Mesenchymal stem cell (in vitro differentiated cells and primary cell): ENCODE measurements at regions not wholly inside any gene's neighbourhood (a gene's known extent, or its start where the extent isn't known, plus 50 kb on each side); places are given as distances from the start of the nearest gene placed in this dataset.

Experiments
- DNase-seq: peaks from one replicate; pipeline ENCODE4 v3.0.0-alpha.2; 2013
- H2AFZ ChIP-seq: one replicate; pipeline ENCODE4 v1.6.1; 2013; ENCODE audit warnings: low read depth, mild to moderate bottlenecking, control low read depth, inconsistent platforms, low read length, moderate library complexity
- H2AK5ac ChIP-seq: 2 replicates; pipeline ENCODE4 v1.6.1; 2013; ENCODE audit warnings: low read length, moderate library complexity, mild to moderate bottlenecking, inconsistent platforms; ENCODE audit not compliant: severe bottlenecking
- H2BK120ac ChIP-seq: one replicate; pipeline ENCODE4 v1.6.1; 2013; ENCODE audit warnings: low read depth, mild to moderate bottlenecking, inconsistent platforms, low read length, moderate library complexity
- H2BK12ac ChIP-seq, 2 experiments: one replicate each; pipeline ENCODE4 v1.6.1; 2013; ENCODE audit warnings: inconsistent platforms in 2 of 2, low read length in 2 of 2, mild to moderate bottlenecking in 2 of 2, moderate library complexity in 2 of 2, control low read depth in 1 of 2
- H2BK15ac ChIP-seq: one replicate; pipeline ENCODE4 v1.6.1; 2013; ENCODE audit warnings: mild to moderate bottlenecking, low read depth, inconsistent platforms; ENCODE audit not compliant: poor library complexity, severe bottlenecking
- H2BK5ac ChIP-seq: 2 replicates; pipeline ENCODE4 v1.6.1; 2013; ENCODE audit warnings: low read depth, mild to moderate bottlenecking, low read length, control low read depth, inconsistent platforms; ENCODE audit not compliant: poor library complexity, severe bottlenecking
- H3K14ac ChIP-seq, 2 experiments: one replicate each; pipeline ENCODE4 v1.6.1; 2013; ENCODE audit warnings: inconsistent platforms in 2 of 2, low read length in 2 of 2, control low read depth in 1 of 2, mild to moderate bottlenecking in 1 of 2, moderate library complexity in 1 of 2
- H3K18ac ChIP-seq, 2 experiments: one replicate each; pipeline ENCODE4 v1.6.1; 2013; ENCODE audit warnings: inconsistent platforms in 2 of 2, low read length in 2 of 2, control low read depth in 1 of 2, low read depth in 1 of 2, mild to moderate bottlenecking in 1 of 2
- H3K23ac ChIP-seq, 2 experiments: one replicate each; pipeline ENCODE4 v1.6.1; 2013; ENCODE audit warnings: inconsistent platforms in 2 of 2, low read length in 2 of 2, mild to moderate bottlenecking in 2 of 2, moderate library complexity in 2 of 2, control low read depth in 1 of 2
- H3K27ac ChIP-seq: 2 replicates; pipeline ENCODE4 v1.5.1; 2013; ENCODE audit warnings: mild to moderate bottlenecking, moderate library complexity, low read length, control low read depth, inconsistent platforms; ENCODE audit not compliant: poor library complexity, severe bottlenecking
- H3K27me3 ChIP-seq, 2 experiments: 2 replicates each; pipeline versions ENCODE4 v1.6.1 to v1.7.0; 2013; ENCODE audit warnings: low read length in 2 of 2, mild to moderate bottlenecking in 2 of 2, moderate library complexity in 2 of 2, control low read depth in 1 of 2, inconsistent platforms in 1 of 2; ENCODE audit not compliant: control insufficient read depth in 1 of 2, insufficient read depth in 1 of 2
- H3K36me3 ChIP-seq, 2 experiments: 2 replicates each; pipeline versions ENCODE4 v1.6.1 to v1.7.0; 2013; ENCODE audit warnings: low read length in 2 of 2, control low read depth in 1 of 2, inconsistent platforms in 1 of 2, low read depth in 1 of 2, mild to moderate bottlenecking in 1 of 2; ENCODE audit not compliant: insufficient read depth in 2 of 2, control insufficient read depth in 1 of 2
- H3K4ac ChIP-seq, 2 experiments: one replicate each; pipeline ENCODE4 v1.6.1; 2013; ENCODE audit warnings: inconsistent platforms in 2 of 2, low read length in 2 of 2, mild to moderate bottlenecking in 2 of 2, moderate library complexity in 2 of 2, control low read depth in 1 of 2, low read depth in 1 of 2
- H3K4me1 ChIP-seq: 2 replicates; pipeline ENCODE4 v1.6.1; 2013; ENCODE audit warnings: low read depth, low read length, control low read depth; ENCODE audit not compliant: control insufficient read depth, insufficient read depth
- H3K4me2 ChIP-seq: 2 replicates; pipeline ENCODE4 v1.6.1; 2013; ENCODE audit warnings: low read length, mild to moderate bottlenecking, inconsistent platforms; ENCODE audit not compliant: poor library complexity, severe bottlenecking
- H3K4me3 ChIP-seq, 2 experiments: 2 replicates each; pipeline versions ENCODE4 v1.5.1 to v1.7.0; 2013; ENCODE audit warnings: low read length in 2 of 2, mild to moderate bottlenecking in 2 of 2, control low read depth in 1 of 2, low read depth in 1 of 2; ENCODE audit not compliant: insufficient read depth in 1 of 2
- H3K79me1 ChIP-seq: replicated peaks from 2 replicates; pipeline ENCODE4 v1.6.1; 2013; ENCODE audit warnings: mild to moderate bottlenecking, control low read depth, low read length, inconsistent platforms; ENCODE audit not compliant: poor library complexity, severe bottlenecking
- H3K9ac ChIP-seq: 2 replicates; pipeline ENCODE4 v1.7.0; 2013; ENCODE audit warnings: mild to moderate bottlenecking, low read length, moderate library complexity
- H3K9me3 ChIP-seq: 2 replicates; pipeline ENCODE4 v1.7.0; 2013; ENCODE audit warnings: mild to moderate bottlenecking, low read length; ENCODE audit not compliant: control insufficient read depth
- H4K8ac ChIP-seq: one replicate; pipeline ENCODE4 v1.6.1; 2013; ENCODE audit warnings: inconsistent platforms, mild to moderate bottlenecking, low read length, moderate library complexity
- H4K91ac ChIP-seq: one replicate; pipeline ENCODE4 v1.6.1; 2013; ENCODE audit warnings: mild to moderate bottlenecking, low read length, inconsistent platforms
- WGBS: methylation state at CpG from one replicate; pipeline ENCODE4 v1.1.7; 2013; ENCODE audit warnings: mixed read lengths; 5-methylcytosine and 5-hydroxymethylcytosine counted together

GRCh38 chr10:125331056-125331455 is 170.7 kb upstream of the CTBP2 start:
- Histone ChIP-seq H3K9ac (no peak overlapping the region), H2AFZ (no peak overlapping the region), H2AK5ac (no peak overlapping the region), H4K91ac (no peak overlapping the region), H4K8ac (no peak overlapping the region), H3K79me1 (no peaks in the 10 kb centered on the region), H3K27ac (no peak overlapping the region), H2BK15ac (no peak overlapping the region), H3K9me3 (peaks cover 8% of the 10 kb centered on the region), H2BK5ac (no peak overlapping the region), H3K36me3 (no peaks in the 10 kb centered on the region), H3K4ac (no peak overlapping the region), H3K23ac (no peak overlapping the region), H3K4me3 (no peak overlapping the region), H3K18ac (no peak overlapping the region), H3K4me2 (no peak overlapping the region), H3K4me1 (no peaks in the 10 kb centered on the region), H2BK12ac (no peak overlapping the region), H3K27me3 (peaks cover 5 to 18% of the 10 kb centered on the region in 2 experiments), H2BK120ac (no peak overlapping the region), H3K14ac (no peak overlapping the region)
- no peak for DNase-seq
- WGBS, result 86% methylated on average over 7 of the region's 7 CpGs

- H3K4me2 ChIP-seq, result no peak overlapping the region
- H2AFZ ChIP-seq, result no peak overlapping the region
- no peaks in the 10 kb centered on the region for H3K79me1 ChIP-seq
- H3K23ac ChIP-seq, result no peak overlapping the region
- H2BK5ac ChIP-seq, result no peak overlapping the region
- no peak overlapping the region for H2AK5ac ChIP-seq
- no peak for DNase-seq
- H3K4me3 ChIP-seq, result no peak overlapping the region
- peaks cover 11% of the 10 kb centered on the region for H3K9me3 ChIP-seq
- H3K27me3 ChIP-seq, result peaks cover under 1 to 18% of the 10 kb centered on the region in 2 experiments
- H2BK15ac ChIP-seq, result no peak overlapping the region
- 67% methylated on average over 6 of the region's 6 CpGs for WGBS
- H3K18ac ChIP-seq, result no peak overlapping the region
- no peak overlapping the region for H2BK12ac ChIP-seq
- H3K4ac ChIP-seq, result no peak overlapping the region
- no peak overlapping the region for H4K91ac ChIP-seq
- H3K4me1 ChIP-seq, result no peaks in the 10 kb centered on the region
- no peak overlapping the region for H4K8ac ChIP-seq
- H3K27ac ChIP-seq, result no peak overlapping the region
- H3K9ac ChIP-seq, result no peak overlapping the region
- no peaks in the 10 kb centered on the region for H3K36me3 ChIP-seq
- no peak overlapping the region for H2BK120ac ChIP-seq
- no peak overlapping the region for H3K14ac ChIP-seq
Observed at GRCh38 chr10:125329056-125329455, 168.7 kb upstream of the CTBP2 start.

GRCh38 chr10:125325326-125325725 is 165.0 kb upstream of the CTBP2 start:
- Histone ChIP-seq H3K79me1 (no peaks in the 10 kb centered on the region), H4K91ac (no peak overlapping the region), H3K27ac (no peak overlapping the region), H2BK15ac (no peak overlapping the region), H3K27me3 (peaks cover 0 to 18% of the 10 kb centered on the region in 2 experiments), H3K9me3 (peaks cover 25% of the 10 kb centered on the region), H3K4me3 (no peak overlapping the region), H2BK12ac (no peak overlapping the region), H3K23ac (no peak overlapping the region), H3K4me2 (no peak overlapping the region), H3K36me3 (no peaks in the 10 kb centered on the region), H3K18ac (no peak overlapping the region), H2BK5ac (no peak overlapping the region), H2AFZ (no peak overlapping the region), H3K9ac (no peak overlapping the region), H3K4me1 (no peaks in the 10 kb centered on the region), H3K14ac (no peak overlapping the region), H3K4ac (no peak overlapping the region), H2BK120ac (no peak overlapping the region), H4K8ac (no peak overlapping the region), H2AK5ac (no peak overlapping the region)
- WGBS, result 69% methylated on average over 2 of the region's 3 CpGs
- no peak for DNase-seq

GRCh38 chr10:125316436-125316835 is 156.1 kb upstream of the CTBP2 start:
- H2AK5ac ChIP-seq, result no peak overlapping the region

More at GRCh38 chr10:125316436-125316835, 156.1 kb upstream of the CTBP2 start:
- no peaks in the 10 kb centered on the region for H3K36me3 ChIP-seq
- no peak overlapping the region for H3K4ac ChIP-seq
- no peak overlapping the region for H2BK5ac ChIP-seq
- peaks cover 0 to 3% of the 10 kb centered on the region in 2 experiments for H3K27me3 ChIP-seq
- no peak overlapping the region for H3K23ac ChIP-seq
- no peak overlapping the region for H3K4me3 ChIP-seq
- H4K8ac ChIP-seq, result no peak overlapping the region
- H4K91ac ChIP-seq, result no peak overlapping the region
- no peaks in the 10 kb centered on the region for H3K79me1 ChIP-seq
- no peak overlapping the region for H2BK15ac ChIP-seq
- H2BK120ac ChIP-seq, result no peak overlapping the region
- H3K27ac ChIP-seq, result no peak overlapping the region
- no peaks in the 10 kb centered on the region for H3K9me3 ChIP-seq
- H3K14ac ChIP-seq, result no peak overlapping the region
- WGBS, result 62% methylated on average over 3 of the region's 3 CpGs
- no peak overlapping the region for H3K18ac ChIP-seq
- H3K4me2 ChIP-seq, result no peak overlapping the region
- no peak overlapping the region for H2AFZ ChIP-seq
- H3K9ac ChIP-seq, result no peak overlapping the region
- no peaks in the 10 kb centered on the region for H3K4me1 ChIP-seq
- H2BK12ac ChIP-seq, result no peak overlapping the region
- DNase-seq, result no peak
